GM10266 (cell line): ENCODE measurements at regions not wholly inside any gene's neighbourhood (a gene's known extent, or its start where the extent isn't known, plus 50 kb on each side); places are given as distances from the start of the nearest gene placed in this dataset.

Experiments used
- DNase-seq: peaks from one replicate; pipeline ENCODE4 v3.0.0; 2012; ENCODE audit errors: extremely low spot score
- CTCF ChIP-seq: IDR thresholded peaks from 2 replicates; pipeline ENCODE4 v1.5.1; 2012; ENCODE audit warnings: mild to moderate bottlenecking, low read depth; ENCODE audit not compliant: control insufficient read depth, insufficient read depth; ENCODE audit errors: missing control alignments

DNA sequence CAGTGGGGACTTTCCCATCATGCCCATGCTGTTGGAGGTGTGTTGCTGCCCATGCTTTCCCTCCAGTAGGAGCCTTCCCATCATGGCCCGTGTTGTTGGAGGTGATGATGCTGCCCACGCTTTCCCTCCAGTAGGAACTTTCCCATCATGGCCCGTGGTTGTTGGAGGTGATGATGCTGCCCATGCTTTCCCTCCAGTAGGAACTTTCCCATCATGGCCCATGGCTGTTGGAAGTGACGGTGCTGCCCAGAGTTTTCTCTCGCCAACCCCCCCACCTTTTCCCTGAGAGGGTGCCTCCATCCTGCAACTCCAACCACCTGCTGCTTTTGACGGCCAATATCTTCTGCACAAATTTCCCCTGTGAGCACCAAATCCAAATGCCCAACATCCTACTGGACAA is 205.7 kb downstream of the TOMM20 start:
- no peak for TF ChIP-seq CTCF
- no peak for DNase-seq

- no peak for DNase-seq
- no peak for TF ChIP-seq CTCF
These were observed 207.2 kb downstream of the TOMM20 start for GRCh38 chr1:234921266-234922062.

DNA sequence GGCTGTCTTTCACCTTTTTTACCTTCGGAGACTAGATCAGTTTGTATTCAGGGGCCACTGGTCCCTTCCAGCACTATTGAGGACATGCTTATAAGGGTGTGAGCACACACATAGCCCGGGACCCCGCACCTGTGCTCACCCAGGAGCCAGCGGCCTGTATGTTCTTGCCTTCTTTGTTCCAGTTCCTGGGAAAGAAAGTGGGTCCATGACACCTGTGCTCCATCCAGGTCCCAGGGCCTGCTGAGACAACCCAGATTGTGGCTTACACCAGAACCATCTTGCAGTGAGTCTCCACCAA is 207.8 kb downstream of the TOMM20 start:
- DNase-seq = no peak

DNA sequence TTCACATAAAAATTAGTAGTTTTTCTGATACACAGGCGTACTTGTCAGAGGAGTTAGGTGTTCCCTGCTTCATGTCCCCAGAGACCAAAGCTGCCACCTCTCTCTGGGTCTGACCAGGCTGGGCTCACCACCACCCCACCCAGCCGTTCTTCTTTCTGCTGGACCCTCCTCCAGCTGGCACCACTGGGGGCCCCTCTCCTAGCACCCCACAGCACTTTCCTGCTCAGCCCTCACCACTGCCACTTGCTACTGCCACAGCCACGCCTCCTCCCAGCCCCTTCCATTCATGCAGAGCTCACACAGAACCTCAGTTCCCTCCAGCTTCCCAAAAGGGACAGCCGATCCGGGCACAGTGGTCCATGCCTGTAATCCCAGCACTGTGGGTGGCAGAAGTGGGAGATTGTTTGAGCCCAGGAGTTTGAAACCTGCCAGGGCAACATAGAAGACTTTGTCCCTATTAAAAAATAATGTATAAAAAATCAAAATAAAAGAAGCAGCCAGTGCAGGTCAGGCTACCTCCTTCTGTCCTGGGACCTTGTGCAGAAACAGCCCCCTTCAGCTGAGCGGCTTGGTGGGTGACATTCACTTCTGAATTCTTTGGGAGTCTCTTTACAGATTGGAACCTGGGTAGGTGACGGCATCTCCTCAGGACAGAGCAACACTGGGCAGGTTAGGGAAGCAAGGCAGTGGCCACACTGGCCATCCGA is 208.3 kb downstream of the TOMM20 start:
- no peak for TF ChIP-seq CTCF

More for the DNA sequence above, 207.8 kb downstream of the TOMM20 start:
- TF ChIP-seq CTCF = no peak

GRCh38 chr1:234918961-234919761 is 209.5 kb downstream of the TOMM20 start:
- TF ChIP-seq CTCF = no peak
- DNase-seq = no peak

More for the DNA sequence above, 208.3 kb downstream of the TOMM20 start:
- no peak for DNase-seq

DNA sequence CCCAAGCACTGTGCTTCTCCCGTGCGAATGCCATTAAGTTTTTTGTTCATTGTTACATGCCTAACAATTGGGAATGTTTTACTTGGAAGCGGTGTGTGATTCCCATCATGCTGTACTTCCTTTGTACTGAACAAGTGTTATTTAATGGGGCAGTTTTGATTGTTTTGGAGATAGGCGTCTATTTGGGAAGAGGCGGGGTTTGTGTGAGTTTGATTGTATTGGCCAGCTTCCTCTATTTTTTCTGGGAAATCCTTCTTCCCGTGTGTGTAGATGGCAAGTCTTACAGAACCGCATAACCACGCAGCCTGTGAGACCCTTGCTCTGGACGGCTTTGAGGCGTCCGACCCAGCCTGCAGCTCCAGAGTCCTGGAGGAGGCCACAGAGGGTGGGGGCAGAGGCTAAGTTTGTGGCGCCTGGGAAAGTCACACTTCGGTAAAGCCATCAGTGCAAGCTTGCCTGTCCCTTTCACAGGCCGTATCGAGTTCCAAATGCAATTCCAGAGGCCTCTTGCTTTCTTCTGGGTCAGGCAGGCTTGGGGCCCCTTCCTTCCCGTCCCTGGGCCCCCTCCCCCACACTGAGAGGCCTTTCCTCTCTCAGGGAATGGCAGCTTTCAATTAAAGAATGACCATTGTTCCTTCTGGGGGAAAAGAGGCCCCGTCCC is 210.3 kb downstream of the TOMM20 start:
- DNase-seq = no peak
- TF ChIP-seq CTCF = no peak
